SK-N-SH (cell line): ENCODE measurements at regions not wholly inside any gene's neighbourhood (a gene's known extent, or its start where the extent isn't known, plus 50 kb on each side); places are given as distances from the start of the nearest gene placed in this dataset.

Experiments
- CTCF ChIP-seq: fragments of 200-600 bp; sonication (generic); IDR thresholded peaks from 2 replicates; pipeline ENCODE4 v1.6.1; 2017; ENCODE audit warnings: antibody characterized with exemption, mild to moderate bottlenecking, moderate library complexity
- EZH2phosphoT487 ChIP-seq: fragments of 200-600 bp; sonication (generic); IDR thresholded peaks from 2 replicates; pipeline ENCODE4 v1.6.1; 2017; ENCODE audit warnings: low read depth, mixed run types, mild to moderate bottlenecking, antibody characterized with exemption, moderate library complexity, borderline replicate concordance
- SMC3 ChIP-seq: IDR thresholded peaks from 2 replicates; pipeline ENCODE4 v1.6.1; 2012; ENCODE audit warnings: low read depth, low read length, improper control_type of control experiment

- TF ChIP-seq EZH2phosphoT487 (no peak), SMC3 (no peak), CTCF (no peak)
Measured at GRCh38 chr2:145315053-145315452, 795.1 kb upstream of the ZEB2 start.
